HUDEP-2 (cell line): ENCODE measurements at regions not wholly inside any gene's neighbourhood (a gene's known extent, or its start where the extent isn't known, plus 50 kb on each side); places are given as distances from the start of the nearest gene placed in this dataset.
A peak's percentile ranks its signal among the peaks of the same experiment; 100 is the strongest.

Experiments used
- DNase-seq, 76 experiments: peaks; one replicate each; lab custom pipeline; 2025; ENCODE audit not compliant: unreplicated experiment in 76 of 76; lab: John Stamatoyannopoulos, UW

- DNase-seq: no peak
Measured at GRCh38 chr11:129723146-129723760, 92.4 kb upstream of the TMEM45B start.

GRCh38 chr11:129723761-129724162 lies 91.9 kb upstream of the TMEM45B start:
- DNase-seq: no peak

- DNase-seq: no peak
Measured at GRCh38 chr11:129724866-129725265, 90.8 kb upstream of the TMEM45B start.

DNA sequence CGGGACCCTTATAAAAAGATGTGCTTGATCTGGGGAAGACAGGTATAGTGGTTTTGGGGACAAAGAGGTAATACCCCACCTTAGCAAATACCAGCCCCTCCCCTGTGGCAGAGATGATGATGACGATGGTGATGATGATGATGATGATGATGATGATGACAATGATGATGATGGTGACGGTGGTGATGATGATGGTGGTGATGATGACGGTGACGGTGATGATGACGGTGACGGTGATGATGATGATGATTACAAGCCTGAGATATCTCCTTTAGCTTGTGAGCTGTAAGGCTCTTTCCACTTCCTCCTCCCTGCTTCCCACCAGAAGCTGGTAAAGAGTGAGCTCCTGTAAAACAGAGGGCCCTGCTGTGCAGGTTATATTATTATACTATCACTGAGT lies 89.5 kb upstream of the TMEM45B start:
- DNase-seq: no peak

GRCh38 chr11:129728581-129728980 lies 87.1 kb upstream of the TMEM45B start:
- no peak for DNase-seq

DNA sequence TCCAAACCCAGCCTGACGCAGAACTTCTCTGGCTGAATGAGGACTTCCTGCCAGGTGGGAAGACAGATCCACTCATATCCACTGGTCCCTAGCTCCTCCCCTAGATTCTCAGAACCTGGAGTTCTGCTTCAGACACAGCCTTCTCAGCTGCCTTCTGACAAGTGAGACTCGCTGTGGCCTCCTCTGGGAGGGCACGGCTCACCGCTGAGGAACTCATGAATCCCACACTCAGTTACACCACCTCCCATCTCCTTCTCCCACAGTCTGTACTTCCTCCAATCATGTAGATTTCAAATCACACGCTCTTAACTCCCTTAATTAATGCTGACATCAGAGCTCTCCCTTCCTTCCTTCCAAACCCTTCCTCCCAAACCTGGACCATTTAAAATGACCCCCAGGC lies 86.4 kb upstream of the TMEM45B start:
- no peak for DNase-seq

GRCh38 chr11:129729823-129730222 lies 85.8 kb upstream of the TMEM45B start:
- DNase-seq: no peak

GRCh38 chr11:129731316-129731715 lies 84.3 kb upstream of the TMEM45B start:
- DNase-seq: no peak

GRCh38 chr11:129732941-129733340 lies 82.7 kb upstream of the TMEM45B start:
- DNase-seq: no peak

DNA sequence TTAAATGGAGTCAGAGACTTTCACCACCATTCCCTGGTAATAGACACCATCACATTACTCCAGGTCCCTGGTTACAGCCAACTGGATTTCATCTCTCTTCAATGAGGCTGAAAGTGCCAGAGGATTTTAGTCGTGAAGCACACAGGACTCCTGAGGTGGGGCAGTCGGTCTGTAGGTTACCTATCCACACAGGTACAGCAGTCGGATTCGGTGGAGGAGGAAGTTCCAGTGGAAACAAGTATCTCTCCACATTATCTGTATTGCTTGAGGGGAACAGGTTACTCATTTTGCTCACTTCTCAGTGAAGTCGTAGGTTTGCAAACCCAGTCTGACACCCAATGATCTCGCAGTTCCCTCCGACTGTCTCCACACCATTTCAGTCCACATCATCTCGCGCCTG lies 82.3 kb upstream of the TMEM45B start:
- no peak for DNase-seq

GRCh38 chr11:129733981-129734380 lies 81.7 kb upstream of the TMEM45B start:
- no peak for DNase-seq

DNA sequence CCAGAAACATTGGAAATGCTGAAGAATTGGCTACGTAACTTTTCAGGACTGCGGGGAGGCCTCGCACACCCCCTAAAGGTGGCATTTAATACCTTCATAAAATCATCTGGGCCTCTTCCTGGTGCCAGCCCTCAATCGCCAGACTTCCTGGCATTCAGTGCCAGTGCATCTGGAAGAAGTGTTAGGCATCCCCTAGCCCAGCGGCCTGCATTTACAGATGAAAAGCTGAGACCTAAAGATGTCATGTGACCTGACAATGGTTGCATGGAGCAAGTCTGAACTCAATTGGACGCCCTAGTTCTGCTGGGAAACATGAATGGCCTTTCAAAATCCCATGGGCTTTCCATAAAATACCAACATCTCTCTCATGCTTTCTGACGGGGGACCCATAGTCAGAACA lies 81.0 kb upstream of the TMEM45B start:
- DNase-seq: no peak

- no peak for DNase-seq
Measured at GRCh38 chr11:129737831-129738230, 77.8 kb upstream of the TMEM45B start.

DNA sequence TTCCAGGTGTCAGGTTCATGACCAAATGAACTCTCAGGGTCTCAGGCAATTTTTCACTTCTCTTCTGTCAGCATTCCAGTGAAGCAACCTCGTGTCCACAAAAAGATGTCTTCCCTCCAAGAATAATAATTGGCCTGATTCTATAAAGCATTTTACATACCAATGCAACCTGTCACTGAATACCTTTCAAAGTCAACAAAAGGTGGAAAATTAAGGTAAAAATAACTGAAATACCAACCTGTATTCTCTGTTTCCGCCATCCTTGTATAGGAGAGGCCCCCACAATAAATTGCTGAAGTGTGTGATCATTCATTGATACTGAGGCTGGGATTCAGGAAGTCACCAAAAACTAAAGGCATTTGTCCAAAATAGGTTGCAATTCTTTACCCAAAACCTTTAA lies 77.4 kb upstream of the TMEM45B start:
- no peak for DNase-seq

- no peak for DNase-seq
Measured at GRCh38 chr11:129739339-129739738, 76.3 kb upstream of the TMEM45B start.

- DNase-seq: no peak
Measured at GRCh38 chr11:129740125-129740719, 75.4 kb upstream of the TMEM45B start.

DNA sequence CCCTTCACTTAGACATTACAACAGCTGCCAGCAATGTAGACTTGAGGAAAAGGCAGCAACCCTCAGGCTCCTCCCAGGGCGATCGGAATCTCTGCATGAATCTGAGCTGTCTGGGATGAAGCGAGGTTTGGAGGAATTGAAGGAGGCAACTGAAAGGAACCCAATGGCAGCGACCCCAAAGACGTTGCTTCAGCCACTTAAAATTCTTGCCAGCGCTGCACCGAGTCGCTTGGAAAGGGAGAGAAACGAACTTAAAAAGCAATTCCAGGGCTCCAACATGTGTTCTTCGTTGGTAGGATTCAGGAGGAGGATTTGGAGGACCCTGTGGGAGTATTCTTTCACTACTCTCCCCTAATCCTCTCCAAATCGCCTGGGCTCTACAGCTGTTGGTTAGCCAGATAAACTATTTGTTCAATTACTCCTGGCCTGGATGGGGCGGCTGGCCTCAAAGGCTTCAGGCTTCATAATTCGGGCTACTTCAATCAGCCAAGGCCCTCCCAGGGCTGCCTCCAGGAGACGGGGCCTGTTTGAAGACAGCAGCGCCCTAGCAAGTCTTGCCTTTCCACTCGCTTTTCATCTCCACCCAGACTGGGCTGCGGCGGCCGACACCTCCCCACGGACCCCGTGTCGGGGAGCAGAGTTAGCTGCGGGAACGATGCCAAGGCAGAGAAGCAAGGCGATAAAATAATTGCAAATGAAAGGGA lies 72.4 kb upstream of the TMEM45B start:
- no peak for DNase-seq

- no peak for DNase-seq
Measured at GRCh38 chr11:129747071-129747470, 68.6 kb upstream of the TMEM45B start.

DNA sequence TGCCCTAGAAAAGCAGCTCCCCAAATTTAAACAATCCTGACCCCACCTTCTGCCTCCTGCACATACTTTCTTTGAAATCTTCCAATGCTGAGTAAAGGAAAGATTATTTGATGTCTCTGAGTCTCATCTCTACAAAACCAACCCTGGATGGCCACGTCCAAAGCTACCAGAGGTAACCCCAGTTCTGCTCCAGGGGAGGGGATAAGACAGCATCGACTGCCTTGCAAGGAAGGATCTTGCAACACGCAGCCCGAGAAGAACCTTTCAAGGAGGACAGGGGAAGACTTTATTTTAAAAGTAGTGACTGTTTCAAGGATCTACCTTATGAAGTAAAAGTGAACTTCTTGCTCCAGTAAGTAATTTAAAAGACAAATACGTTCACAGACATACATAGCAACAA lies 66.5 kb upstream of the TMEM45B start:
- DNase-seq: no peak

GRCh38 chr11:129750343-129751292 lies 65.0 kb upstream of the TMEM45B start:
- DNase-seq: peak in 57 of 76 experiments; percentile 5 to 70 (median 44)

DNA sequence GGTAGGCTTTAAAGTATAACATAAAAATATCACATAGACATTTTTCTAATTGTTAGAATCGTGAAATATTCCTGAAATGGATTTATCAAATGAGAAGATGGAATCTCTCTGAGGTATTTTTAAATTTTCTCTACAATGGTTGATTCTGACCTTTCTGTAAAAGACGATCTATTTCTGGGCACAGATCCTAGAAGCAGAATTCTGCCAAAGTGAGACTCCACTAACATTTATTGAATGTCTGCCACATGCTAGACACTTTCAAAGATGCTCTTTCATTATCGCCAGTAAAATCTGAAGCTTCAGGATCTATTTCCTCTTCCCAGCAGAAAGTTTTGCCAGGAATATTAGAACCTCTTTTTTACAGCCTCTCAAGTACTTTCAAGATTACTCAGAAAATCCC lies 64.1 kb upstream of the TMEM45B start:
- DNase-seq: no peak
